GM19043 (cell line): ENCODE measurements at regions not wholly inside any gene's neighbourhood (a gene's known extent, or its start where the extent isn't known, plus 50 kb on each side); places are given as distances from the start of the nearest gene placed in this dataset.

Experiments
- ATAC-seq: cut with Tn5 transposase; IDR thresholded peaks from one replicate; pipeline ENCODE4 v1.9.1; 2021; ENCODE audit warnings: low read depth; ENCODE audit not compliant: unreplicated experiment

- no peak for ATAC-seq
Observed at GRCh38 chr3:95049841-95050240, 987.0 kb downstream of the NSUN3 start.

- no peak for ATAC-seq
Observed at GRCh38 chr3:95055288-95055687, 992.4 kb downstream of the NSUN3 start.

GRCh38 chr3:95082191-95082590 lies 1019.3 kb downstream of the NSUN3 start:
- no peak for ATAC-seq

- ATAC-seq: no peak
Observed at GRCh38 chr3:95084738-95085137, 1021.9 kb downstream of the NSUN3 start.

- no peak for ATAC-seq
Observed at GRCh38 chr3:95088464-95088863, 1025.6 kb downstream of the NSUN3 start.

- no peak for ATAC-seq
Observed at GRCh38 chr3:95097493-95097892, 1034.6 kb downstream of the NSUN3 start.

- ATAC-seq: no peak
Observed at GRCh38 chr3:95120921-95121320, 1058.1 kb downstream of the NSUN3 start.

GRCh38 chr3:95123104-95123503 lies 1060.2 kb downstream of the NSUN3 start:
- no peak for ATAC-seq

- no peak for ATAC-seq
Observed at GRCh38 chr3:95134693-95135413, 1072.0 kb downstream of the NSUN3 start.

- ATAC-seq: no peak
Observed at GRCh38 chr3:95148107-95148506, 1085.2 kb downstream of the NSUN3 start.

GRCh38 chr3:95151590-95151989 lies 1088.7 kb downstream of the NSUN3 start:
- ATAC-seq: no peak

- no peak for ATAC-seq
Observed at GRCh38 chr3:95154766-95155165, 1091.9 kb downstream of the NSUN3 start.

GRCh38 chr3:95162794-95163193 lies 1099.9 kb downstream of the NSUN3 start:
- ATAC-seq: no peak

- ATAC-seq: no peak
Observed at GRCh38 chr3:95167748-95168147, 1104.9 kb downstream of the NSUN3 start.

- ATAC-seq: no peak
Observed at GRCh38 chr3:95168526-95168925, 1105.7 kb downstream of the NSUN3 start.

- no peak for ATAC-seq
Observed at GRCh38 chr3:95172164-95172943, 1109.5 kb downstream of the NSUN3 start.

- peak; percentile 61 for ATAC-seq
Observed at GRCh38 chr3:95177096-95177495, 1114.2 kb downstream of the NSUN3 start.

- no peak for ATAC-seq
Observed at GRCh38 chr3:95184038-95184437, 1121.2 kb downstream of the NSUN3 start.

- ATAC-seq: no peak
Observed at GRCh38 chr3:95189348-95189747, 1126.5 kb downstream of the NSUN3 start.

GRCh38 chr3:95197661-95198060 lies 1134.8 kb downstream of the NSUN3 start:
- no peak for ATAC-seq

GRCh38 chr3:95200384-95200783 lies 1137.5 kb downstream of the NSUN3 start:
- no peak for ATAC-seq

GRCh38 chr3:95210878-95211277 lies 1148.0 kb downstream of the NSUN3 start:
- no peak for ATAC-seq
